HG03575 (cell line): ENCODE measurements at regions not wholly inside any gene's neighbourhood (a gene's known extent, or its start where the extent isn't known, plus 50 kb on each side); places are given as distances from the start of the nearest gene placed in this dataset.
A peak's percentile ranks its signal among the peaks of the same experiment; 100 is the strongest.

Source experiments
- ATAC-seq: cut with Tn5 transposase; IDR thresholded peaks from one replicate; pipeline ENCODE4 v1.9.1; 2021; ENCODE audit not compliant: unreplicated experiment, insufficient number of reproducible peaks, low FRiP score; ENCODE audit errors: extremely low read depth

GRCh38 chr13:103351035-103351828, 285.0 kb upstream of the SLC10A2 start:
- ATAC-seq, result no peak

DNA sequence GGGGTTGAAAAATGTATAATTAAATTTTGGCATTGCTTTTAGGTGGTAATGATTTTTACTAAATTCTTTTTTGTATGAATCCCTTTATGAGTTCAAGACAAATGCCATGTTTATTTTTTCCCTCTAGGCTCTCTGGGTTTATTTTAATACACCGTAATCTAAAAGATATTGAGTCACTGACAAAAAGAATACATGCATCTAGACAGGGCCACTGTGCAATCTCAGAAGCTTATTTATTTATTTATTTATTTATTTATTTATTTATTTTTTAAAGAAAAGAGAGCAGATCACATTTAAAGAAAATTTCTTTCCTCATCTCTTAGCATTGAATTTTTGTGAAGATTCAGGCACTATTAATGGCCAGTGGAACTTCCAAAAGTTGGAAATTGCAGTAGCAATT, 283.9 kb upstream of the SLC10A2 start:
- ATAC-seq, result no peak

DNA sequence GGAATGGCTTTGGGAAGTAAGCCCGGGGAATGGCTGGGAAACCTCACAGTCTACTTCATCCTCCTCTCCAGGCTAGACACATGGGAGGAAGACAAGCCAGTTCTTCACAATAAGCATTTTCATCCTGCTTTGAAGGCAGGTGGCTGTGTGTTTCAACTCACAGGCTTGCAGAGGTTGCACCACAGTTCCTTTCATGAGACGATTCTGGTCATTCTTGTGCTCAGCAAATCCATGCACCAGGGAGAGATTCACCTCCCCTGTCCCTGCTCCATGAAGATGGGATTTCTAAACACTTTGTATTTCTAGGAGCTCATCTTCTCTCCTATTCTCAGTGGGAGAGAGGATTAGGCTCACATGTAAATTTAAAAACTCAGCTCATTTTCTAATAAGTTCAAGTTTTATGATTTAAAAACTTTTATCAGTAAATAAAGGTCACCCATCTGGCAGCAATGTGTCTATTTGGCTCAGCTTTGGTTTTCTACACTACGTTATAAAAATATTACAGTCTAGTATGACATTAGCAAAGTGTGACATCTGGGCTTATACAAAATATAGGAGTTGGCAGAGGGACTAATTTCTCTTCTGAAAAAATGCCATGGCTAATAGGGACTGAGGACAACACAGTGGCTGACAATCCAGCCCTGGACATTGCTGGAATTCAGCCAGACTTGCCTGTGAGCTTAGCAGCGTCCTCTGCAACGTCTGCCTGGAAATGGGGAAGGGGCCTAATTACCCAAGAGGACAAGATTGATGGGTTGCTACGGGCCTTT, 283.2 kb upstream of the SLC10A2 start:
- ATAC-seq, result no peak

DNA sequence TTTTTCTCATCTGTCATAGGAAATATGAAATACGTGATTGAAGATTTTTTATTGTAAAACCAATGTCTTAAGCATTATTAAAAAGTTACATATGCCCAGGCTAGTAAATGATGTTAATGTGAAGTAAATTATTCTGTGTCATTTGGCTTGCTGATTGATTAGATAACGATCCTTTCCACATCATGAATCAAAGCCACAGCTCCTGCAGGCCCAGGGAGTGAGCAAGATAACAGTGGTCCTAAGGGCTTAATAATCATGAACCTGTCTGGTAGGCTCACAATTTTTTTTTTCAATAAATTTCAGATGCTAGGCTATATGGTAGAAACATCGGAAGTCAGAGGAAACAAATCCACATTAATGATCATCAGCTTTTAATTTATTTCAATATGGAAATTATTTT, 269.0 kb upstream of the SLC10A2 start:
- ATAC-seq, result no peak

DNA sequence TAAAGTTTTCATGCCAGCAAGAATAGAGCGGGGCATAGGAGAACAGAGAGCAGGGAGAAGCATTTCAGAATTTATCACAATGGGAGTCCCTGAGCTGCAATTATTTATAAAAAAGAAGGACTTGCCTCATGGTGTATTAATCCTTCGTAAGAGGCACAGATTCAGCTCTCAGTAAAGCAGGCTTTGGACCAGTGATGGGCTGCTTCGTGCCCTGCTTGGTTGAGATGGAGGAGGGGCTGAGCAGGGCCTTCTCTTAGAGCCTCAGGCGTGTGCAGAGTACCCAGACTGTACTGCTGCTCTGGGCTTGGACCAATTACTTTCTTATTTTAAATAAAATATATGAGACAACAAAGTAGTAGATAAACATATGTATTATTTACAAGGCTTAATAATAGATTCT, 265.7 kb upstream of the SLC10A2 start:
- ATAC-seq, result no peak

DNA sequence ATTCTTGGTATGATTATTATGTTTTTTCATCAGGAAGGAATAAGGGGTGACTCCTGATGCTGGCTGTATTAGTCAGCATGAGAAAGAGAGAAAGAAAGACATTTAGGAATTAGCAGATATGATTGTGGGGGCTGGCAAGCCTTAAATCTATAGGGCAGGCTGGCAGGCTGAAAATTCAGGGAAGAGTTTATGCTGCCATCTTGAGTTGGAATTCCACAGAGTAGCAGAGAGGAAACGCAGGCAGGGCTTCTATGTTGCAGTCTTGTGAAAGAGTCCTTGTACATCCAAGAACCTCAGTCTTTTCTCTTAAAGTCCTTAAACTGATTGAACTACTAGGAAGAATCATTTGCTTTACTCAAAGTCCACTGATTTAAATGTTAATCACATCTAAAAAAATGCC, 262.7 kb upstream of the SLC10A2 start:
- no peak for ATAC-seq

- ATAC-seq, result no peak
These were observed 260.1 kb upstream of the SLC10A2 start for GRCh38 chr13:103326326-103326725.

DNA sequence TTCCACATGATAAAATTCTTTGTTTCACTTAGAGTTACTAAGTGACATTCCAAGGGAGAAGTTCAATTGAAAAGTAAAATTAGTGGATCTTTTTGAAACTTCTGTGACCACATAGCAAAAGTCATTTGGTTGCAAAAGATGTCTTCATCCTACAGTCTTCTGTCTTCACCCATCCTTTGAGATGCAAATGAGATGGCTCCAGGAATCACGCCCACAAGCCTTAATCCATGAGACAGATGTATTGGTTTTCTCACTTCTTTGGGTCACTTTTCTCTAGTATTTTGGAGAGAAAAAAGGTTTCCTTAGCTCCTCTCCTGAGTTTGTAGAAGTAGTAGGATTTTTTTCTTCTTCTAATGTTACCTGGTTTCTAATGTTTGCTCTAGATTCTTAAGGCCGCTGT, 259.5 kb upstream of the SLC10A2 start:
- no peak for ATAC-seq

- ATAC-seq, result no peak
These were observed 258.4 kb upstream of the SLC10A2 start for GRCh38 chr13:103324641-103325040.

DNA sequence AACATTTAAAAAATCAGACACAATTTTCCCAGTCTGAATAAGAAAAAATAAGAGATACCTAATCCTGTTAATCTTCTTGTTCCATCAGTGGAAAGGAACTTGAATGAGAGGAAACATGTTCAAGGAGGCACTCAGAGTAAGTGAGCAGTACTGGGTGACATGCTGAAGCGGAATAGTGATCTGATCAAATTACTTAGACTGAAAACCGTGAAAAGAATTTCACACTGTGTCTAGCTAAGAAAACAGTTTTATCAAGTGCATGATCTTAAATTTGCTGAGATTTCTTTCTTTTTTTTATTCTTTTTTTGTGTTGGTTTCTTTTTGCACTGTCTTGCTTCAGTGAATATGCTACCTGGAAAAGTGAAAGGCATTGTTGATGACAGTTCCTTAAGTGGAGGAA, 249.5 kb upstream of the SLC10A2 start:
- ATAC-seq, result no peak

DNA sequence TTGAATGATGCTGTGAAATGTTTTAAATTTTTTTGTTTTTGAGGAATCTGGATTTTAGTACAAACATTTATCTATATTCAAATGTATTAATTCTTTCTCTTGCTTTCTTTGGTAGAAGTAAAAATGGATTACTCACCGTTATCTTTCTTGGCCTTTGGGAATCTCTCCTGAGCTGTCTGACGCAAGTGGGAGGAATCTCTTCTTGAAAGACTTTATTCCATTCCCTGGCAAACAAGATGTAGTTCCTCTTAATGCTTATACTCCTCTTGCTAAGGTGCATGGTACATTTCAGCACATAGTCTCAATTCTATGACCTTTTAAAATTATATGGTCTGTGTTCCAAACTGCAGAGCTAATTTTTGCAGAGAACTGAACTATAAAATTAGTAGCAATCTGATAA, 246.2 kb upstream of the SLC10A2 start:
- ATAC-seq, result no peak

GRCh38 chr13:103308667-103309066, 242.4 kb upstream of the SLC10A2 start:
- no peak for ATAC-seq

DNA sequence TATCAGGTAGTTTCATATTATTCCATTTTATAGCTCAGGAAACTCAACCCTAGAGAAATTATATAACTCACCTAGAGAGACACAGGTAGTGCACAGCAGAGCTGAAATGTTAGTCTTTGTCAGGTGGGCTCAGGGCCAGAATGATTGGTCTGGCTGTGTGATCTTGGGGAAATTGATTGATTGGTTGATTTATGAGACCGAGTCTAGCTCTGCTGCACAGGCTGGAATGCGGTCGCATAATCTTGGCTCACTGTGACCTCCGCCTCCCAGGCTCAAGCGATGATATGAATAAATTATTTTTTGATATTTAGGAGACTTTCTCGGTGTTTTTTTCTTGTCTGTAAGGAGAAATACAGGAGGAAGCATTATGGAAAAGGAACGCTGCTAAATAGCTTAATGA, 239.9 kb upstream of the SLC10A2 start:
- no peak for ATAC-seq

- no peak for ATAC-seq
These were observed 236.9 kb upstream of the SLC10A2 start for GRCh38 chr13:103303078-103303651.

- ATAC-seq, result no peak
These were observed 236.5 kb upstream of the SLC10A2 start for GRCh38 chr13:103302676-103303075.

- ATAC-seq, result no peak
These were observed 232.9 kb upstream of the SLC10A2 start for GRCh38 chr13:103299079-103299478.

DNA sequence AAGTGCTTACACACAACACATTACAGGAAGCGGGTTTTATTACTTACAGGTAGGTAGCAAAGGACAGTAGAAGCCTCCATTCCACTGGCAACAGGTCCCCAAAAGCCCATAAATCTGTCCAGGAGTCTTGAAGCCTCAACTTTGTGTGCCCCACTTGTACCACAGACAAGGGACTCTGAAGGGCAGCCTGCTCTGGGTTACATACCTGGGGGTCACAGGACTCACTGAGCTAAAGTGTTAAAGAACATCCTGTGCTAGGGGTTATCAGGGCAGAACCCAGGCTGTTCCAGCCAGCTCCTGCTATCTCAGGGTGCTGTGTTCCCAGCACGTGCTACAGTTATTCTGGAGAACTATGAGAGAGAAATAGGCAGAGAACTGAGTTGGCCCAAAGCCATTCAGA, 230.9 kb upstream of the SLC10A2 start:
- ATAC-seq, result no peak

GRCh38 chr13:103291798-103292572, 225.8 kb upstream of the SLC10A2 start:
- ATAC-seq, result peak; percentile 24

DNA sequence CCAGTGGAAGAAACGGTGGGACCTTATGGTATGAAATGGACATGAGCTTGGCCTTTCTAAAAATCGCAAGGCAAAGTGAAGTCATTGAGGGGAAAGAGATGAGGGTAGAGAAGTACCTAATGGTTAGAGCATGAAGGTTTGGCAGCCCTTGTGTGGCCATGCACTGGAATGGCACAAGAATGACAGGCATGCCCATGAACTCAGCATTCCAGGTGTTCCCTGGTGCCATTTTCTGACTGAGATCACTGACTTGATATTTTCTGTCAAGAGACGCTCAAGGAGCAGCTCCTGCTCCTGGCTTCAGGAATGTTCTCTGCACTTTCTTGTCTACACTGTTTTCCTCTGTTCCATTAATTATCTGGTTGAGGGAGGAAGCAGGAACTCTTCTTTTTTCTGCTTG, 225.0 kb upstream of the SLC10A2 start:
- no peak for ATAC-seq
